GM19452 (cell line): ENCODE measurements at regions not wholly inside any gene's neighbourhood (a gene's known extent, or its start where the extent isn't known, plus 50 kb on each side); places are given as distances from the start of the nearest gene placed in this dataset.

ENCODE experiments used
- ATAC-seq: cut with Tn5 transposase; IDR thresholded peaks from one replicate; pipeline ENCODE4 v1.9.1; 2021; ENCODE audit not compliant: unreplicated experiment

DNA sequence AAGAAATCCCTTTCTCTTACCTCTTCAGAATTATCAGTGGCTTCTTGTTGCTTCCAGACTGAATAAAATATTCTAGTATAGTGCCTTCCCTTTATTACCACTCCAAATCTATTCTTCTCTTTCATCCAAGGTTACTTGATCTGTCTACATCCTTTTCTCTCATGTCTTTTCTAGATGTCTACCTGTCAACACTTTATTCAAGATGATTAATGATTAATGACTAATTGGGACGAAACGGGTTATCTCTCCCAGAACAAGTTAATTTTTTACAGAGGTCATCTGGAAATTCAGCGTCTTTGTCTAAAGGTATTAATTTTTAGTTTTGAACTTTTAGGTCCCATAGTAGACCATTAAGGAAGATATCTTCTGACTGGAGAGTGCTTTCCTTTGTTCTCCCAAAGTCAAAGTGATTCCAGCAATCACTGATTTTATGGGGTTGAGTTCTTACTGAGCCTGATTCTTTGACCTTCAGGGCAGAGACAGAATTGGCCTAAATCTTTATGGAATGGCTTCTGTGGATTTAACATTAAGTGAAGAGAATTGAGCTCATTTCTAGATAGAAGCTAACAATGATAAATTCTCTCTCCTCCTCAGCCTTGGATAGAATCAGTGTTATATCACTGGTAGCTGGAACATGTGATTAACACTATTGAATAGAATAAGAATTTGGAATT is 335.4 kb upstream of the TEX13C start:
- ATAC-seq: no peak

DNA sequence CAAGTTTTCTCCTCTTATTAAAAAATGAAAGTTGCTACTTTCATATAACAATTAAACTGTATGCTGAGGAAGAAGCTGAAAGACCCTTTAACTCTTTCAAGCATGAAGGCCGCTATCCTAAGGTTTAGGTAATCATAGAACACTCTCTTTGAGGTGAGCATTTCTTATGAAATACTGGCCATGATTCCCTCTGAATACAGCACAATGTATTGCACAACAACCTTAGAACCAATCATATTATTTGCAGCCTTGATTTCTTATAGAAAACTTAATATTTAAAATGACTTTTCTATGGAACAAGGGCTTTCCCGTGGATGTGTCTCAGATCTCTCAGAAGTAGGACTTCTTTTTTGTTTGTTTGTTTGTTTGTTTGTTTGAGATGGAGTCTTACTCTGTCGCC is 333.4 kb upstream of the TEX13C start:
- ATAC-seq: no peak

DNA sequence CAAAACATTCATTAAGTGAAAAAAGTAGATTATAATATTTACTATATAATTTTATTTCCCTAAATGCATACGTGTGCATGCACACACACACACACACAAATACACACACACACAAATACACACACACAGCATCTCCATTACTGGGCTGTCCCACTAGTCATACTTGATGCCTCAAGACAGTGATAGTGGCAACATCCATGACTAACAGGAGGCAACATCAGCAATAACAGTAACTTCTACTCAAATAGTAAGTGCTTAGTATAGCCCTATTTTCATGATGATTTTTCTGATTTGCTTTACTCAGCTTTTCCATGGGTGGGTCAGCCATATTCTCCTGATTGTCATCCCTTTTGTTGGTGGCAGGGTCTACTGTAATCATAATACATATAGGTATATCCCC is 325.9 kb upstream of the TEX13C start:
- ATAC-seq: no peak

DNA sequence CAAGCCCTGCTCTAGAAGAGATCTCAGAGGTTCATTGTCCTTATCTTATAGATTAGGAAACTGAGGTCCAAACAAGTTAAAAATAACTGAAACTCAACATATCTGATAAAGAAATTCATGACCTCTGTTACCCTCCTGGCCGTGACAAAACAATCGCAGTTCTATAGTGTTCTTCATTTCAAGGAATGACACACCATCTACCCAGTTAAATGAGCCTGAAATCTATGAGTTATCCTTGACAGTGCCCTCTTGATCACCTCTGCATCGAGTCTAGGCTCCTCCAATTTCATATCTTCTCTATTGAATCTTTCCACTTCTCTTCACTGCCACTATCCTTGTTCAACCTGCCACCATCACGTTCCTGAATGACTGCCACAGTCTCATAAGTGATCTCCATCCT is 325.3 kb upstream of the TEX13C start:
- ATAC-seq: no peak

DNA sequence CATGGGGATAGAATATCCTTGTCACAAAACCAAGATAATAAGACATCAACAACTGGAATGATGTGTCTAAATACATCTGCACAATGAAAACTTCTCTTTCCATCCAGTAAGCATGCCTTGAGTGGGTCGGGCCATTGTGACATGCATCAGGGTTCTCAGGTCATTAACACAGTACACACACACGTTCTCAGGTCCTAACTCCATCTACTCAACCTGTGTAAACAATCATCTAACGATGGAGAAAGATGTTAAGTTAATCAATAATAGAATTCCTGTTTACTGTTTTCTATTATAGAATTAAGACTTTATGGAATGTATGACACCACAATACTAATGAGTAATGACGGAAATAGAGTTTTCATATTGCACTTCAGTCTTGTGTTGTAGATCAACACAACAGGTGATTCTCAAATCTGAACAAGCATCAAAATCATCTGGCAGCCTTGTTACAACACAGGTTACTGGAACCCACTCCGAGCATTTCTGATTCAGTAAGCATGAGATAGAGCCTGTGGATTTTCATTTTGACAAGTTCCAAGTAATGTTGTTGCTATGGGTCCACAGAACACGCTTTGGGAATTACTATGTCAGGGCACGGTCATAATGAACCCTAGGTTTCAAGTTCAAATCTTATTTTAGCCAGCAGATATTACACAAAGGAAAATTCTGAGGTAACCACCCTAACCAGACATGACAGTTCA is 315.8 kb upstream of the TEX13C start:
- no peak for ATAC-seq

DNA sequence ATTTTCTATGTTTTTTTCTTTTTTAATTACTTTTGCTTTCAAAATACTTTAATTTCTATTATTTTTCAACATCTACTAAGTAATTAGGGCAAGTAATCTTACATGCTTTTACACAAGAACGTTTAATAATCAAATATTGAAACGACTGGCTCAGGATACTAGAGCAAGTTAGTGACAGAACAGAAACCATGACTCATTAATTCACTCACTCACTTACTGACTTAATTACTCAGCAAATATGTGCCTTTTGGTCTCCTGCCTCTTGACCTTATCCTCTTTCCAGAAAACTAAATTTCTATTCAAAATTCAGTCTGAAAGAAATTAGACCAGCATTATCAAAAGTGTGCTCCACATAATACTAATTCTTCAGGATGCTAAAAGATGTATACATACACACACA is 314.9 kb upstream of the TEX13C start:
- ATAC-seq: no peak

DNA sequence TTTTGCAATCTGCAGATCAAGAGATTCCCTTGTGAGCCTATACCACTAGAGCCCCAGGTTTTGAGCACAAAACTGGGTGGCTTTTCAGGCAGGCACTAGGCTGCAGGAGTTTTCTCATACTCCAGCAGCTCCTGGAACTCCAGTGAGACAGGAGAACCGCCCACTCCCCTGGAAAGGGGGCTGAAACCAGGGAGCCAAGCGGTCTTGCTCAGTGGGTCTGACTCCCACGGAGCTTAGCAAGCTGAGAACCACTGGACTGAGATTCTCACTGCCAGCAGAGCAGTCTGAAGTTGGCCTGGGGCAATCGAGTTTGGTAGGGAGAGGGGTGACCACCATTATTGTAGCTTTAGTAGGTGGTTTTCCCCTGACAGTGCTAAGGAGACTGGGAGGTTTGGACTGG is 313.8 kb upstream of the TEX13C start:
- ATAC-seq: no peak

DNA sequence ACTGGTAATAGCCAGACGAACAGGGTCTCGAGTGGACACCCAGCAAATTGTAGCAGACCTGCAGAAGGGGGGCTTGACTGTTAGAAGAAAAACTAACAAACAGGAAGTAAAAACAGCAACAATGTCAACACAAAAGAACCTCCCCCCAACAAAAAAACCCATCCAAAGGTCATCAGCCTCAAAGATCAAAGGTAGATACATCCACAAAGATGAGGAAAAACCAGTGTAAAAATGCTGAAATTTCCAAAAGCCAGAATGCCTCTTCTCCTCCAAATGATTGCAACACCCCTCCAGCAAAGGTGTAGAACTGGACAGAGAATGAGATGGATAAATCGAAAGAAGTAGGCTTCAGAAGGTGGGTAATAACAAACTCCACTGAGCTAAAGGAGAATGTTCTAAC is 313.0 kb upstream of the TEX13C start:
- no peak for ATAC-seq

DNA sequence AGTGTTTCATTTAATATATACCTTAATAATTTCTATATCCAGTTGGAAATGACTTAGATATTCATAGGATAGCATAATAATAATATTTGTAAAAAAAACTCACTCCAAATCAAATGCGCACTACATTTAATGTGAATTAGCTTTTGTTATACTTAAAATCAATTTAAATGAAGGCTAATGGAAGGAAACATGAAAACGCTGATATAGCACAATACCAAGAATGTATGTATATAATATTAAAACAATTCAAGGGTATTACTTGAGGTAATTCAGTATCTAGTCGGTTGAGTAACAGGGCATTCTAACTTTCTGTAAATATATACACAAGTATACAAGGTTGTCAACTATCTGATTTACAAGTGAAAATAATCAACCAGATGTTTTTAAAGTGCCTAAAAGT is 307.1 kb upstream of the TEX13C start:
- no peak for ATAC-seq

DNA sequence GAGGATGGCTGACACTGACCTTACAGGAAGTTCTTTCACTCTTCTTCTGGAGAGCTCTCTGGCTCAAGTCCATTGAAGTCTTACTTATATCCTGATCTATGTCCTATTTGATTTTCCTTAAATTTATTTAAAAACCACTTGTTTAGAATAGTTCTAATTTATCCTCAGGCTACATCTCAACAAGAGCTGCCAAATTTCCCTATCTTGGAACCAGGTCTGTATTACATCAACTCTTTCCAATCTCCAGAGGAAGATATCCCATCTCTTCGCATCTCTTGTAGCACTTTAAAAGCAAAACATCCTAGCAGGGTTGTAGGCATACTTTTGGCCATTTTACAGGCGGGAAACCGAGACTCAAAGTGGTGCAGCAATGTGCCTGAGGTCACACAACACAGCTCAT is 290.5 kb upstream of the TEX13C start:
- no peak for ATAC-seq
